ENCODE measurements at regions not wholly inside any gene's neighbourhood (a gene's known extent, or its start where the extent isn't known, plus 50 kb on each side); places are given as distances from the start of the nearest gene placed in this dataset.
"Not testable (repeated sequence)": the region's sequence is repeated elsewhere in the genome, so short reads cannot be mapped to it uniquely, and the experiment has no call there.

DNA sequence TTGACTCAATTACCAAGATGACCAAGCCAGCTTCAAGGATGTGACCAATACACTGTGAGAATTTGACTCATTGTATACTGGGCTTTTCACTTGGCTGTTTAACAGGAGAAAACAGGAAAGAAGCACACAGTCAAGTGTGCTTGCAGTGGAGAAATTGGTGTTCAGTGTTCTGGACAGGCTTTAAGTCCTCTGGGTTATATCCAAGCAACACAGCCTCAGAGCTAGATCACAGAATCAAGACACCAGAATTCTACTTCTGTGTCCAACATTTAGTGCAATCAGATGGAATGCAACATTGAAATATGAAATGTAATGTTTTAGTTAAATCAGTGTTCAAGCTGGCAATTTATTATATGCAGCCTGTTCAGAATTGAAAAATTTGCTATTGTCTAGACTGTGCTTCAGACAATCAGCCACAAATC, 694.4 kb downstream of the LTN1 start:
- no peak overlapping the region for H3K27ac ChIP-seq
- ATAC-seq (no peak), DNase-seq (no peak)
- H3K27me3 ChIP-seq (ENCODE audit: insufficient read depth in 3 of 3, low read length in 2 of 3): no peaks in the 10 kb centered on the region
- no peaks in the 10 kb centered on the region for H3K4me1 ChIP-seq
- H3K9me3 ChIP-seq: no peaks in the 10 kb centered on the region
- intact Hi-C loops (cut with DNase I): no loop called here
- no peak overlapping the region for H3K4me3 ChIP-seq
- TF ChIP-seq, protein P1, sequence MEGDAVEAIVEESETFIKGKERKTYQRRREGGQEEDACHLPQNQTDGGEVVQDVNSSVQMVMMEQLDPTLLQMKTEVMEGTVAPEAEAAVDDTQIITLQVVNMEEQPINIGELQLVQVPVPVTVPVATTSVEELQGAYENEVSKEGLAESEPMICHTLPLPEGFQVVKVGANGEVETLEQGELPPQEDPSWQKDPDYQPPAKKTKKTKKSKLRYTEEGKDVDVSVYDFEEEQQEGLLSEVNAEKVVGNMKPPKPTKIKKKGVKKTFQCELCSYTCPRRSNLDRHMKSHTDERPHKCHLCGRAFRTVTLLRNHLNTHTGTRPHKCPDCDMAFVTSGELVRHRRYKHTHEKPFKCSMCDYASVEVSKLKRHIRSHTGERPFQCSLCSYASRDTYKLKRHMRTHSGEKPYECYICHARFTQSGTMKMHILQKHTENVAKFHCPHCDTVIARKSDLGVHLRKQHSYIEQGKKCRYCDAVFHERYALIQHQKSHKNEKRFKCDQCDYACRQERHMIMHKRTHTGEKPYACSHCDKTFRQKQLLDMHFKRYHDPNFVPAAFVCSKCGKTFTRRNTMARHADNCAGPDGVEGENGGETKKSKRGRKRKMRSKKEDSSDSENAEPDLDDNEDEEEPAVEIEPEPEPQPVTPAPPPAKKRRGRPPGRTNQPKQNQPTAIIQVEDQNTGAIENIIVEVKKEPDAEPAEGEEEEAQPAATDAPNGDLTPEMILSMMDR (IDR thresholded peaks at IDR 0.05): no peak
- H3K36me3 ChIP-seq (ENCODE audit: insufficient read depth in 1 of 2, low read depth in 1 of 2): no peaks in the 10 kb centered on the region

DNA sequence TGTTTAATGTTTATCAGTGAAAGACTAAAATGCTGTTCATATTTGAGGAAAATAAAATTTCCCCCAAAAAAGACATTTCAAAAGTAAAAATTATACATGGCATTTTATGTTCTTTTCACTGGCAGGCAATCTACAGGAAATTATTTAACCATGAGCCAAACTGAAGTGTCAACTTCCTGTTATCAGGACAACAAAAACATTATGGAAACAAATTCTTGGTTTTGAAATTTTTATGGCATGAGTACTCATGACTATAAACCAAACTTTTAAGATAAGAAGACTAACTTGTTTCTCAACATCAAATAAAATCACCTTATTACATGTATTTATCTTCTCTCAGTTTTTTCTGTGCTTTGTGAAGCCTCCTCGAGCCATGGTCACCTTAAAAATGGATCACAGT, 698.6 kb downstream of the LTN1 start:
- Histone ChIP-seq H3K4me3 (no peak overlapping the region), H3K4me1 (no peaks in the 10 kb centered on the region), H3K36me3 (ENCODE audit: insufficient read depth in 1 of 2, low read depth in 1 of 2) (no peaks in the 10 kb centered on the region), H3K27ac (no peak overlapping the region), H3K9me3 (no peaks in the 10 kb centered on the region), H3K27me3 (ENCODE audit: insufficient read depth in 3 of 3, low read length in 2 of 3) (no peaks in the 10 kb centered on the region)
- ATAC-seq (no peak), DNase-seq (no peak)
- TF ChIP-seq, protein P1 (IDR thresholded peaks at IDR 0.05): no peak
- 87 to 92% (median 90%) methylated on average over 1 of the region's 1 CpG for WGBS, 3 donors
- intact Hi-C loops (cut with DNase I): no loop called here

DNA sequence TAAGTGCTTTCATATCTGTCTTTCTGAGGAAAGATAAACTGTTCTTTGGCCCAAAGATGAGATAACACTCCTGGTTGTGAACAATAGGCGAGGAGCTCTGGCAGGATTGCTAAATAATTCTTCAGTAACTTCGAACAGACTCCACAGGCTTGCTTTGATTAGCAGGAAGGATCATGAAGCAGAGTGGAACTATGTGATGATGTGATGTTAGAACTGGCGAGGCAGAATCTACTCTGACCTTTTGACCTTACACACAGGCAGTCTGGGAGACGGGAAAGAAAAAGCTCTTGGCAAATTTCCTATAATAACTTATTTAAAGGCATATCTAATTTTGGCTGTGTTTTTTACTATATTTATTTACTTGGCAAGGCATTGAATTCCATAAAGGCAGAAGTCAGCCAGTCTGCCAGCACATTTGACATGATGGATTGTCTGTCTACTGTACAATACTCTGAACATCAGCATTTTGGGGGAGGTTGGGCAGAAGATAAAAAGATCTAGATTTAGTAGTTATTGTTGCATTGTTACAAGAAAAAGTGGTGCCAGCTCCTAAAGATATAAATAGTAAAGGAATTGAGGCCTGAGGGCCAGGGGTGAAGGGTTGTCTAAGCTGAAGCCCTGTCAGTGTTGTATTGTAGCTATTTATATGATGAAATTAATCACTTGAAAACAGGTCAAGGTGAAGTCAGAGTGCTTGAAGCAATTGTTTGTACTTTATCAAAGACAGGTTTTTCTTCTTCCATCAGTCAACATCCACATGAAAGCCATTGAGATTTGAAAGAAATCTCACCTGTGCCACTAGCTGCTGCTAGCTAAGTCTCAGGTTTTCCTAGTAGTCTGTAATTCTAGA, 708.8 kb downstream of the LTN1 start:
- WGBS, 3 donors: 4 to 7% (median 6%) methylated on average over 4 of the region's 4 CpGs
- DNase-seq: no peak
- intact Hi-C loops (cut with DNase I): loop anchor here in 1 of 2 donors (10.0 kb wide), 1 partner anchor 69 kb away; no protein-coding TSS in a partner anchor

DNA sequence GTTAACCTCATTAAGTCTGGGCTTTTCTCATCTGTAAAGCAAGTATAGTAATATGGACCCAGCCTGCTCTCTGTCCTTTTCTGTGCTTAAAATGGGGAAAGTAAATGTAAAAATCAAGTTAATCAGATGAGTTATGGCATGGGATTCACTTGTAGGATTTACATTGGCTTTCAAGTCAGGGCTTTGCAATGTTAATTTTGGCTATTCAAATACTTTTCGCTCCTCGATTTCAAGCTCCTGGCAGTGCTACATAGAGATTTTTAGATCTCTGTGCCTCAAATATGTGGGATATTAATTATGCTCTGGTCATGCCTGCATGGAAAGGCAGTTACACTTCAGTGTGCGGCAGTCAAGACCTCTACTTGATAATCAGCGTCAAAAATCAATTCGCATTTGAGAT, 709.8 kb downstream of the LTN1 start:
- no peaks in the 10 kb centered on the region for H3K36me3 ChIP-seq (ENCODE audit: insufficient read depth in 1 of 2, low read depth in 1 of 2)
- WGBS, 3 donors: 43 to 64% (median 48%) methylated on average over 5 of the region's 5 CpGs

More for the DNA sequence above, 708.8 kb downstream of the LTN1 start:
- peak in 2 of 4 donors; percentile 45 to 62 for ATAC-seq
- Histone ChIP-seq H3K9me3 (no peaks in the 10 kb centered on the region), H3K4me1 (peaks cover 18% of the 10 kb centered on the region), H3K27ac (no peak overlapping the region), H3K27me3 (ENCODE audit: insufficient read depth in 3 of 3, low read length in 2 of 3) (no peaks in the 10 kb centered on the region), H3K4me3 (no peak overlapping the region), H3K36me3 (ENCODE audit: insufficient read depth in 1 of 2, low read depth in 1 of 2) (no peaks in the 10 kb centered on the region)
- TF ChIP-seq, protein P1 (IDR thresholded peaks at IDR 0.05): no peak

DNA sequence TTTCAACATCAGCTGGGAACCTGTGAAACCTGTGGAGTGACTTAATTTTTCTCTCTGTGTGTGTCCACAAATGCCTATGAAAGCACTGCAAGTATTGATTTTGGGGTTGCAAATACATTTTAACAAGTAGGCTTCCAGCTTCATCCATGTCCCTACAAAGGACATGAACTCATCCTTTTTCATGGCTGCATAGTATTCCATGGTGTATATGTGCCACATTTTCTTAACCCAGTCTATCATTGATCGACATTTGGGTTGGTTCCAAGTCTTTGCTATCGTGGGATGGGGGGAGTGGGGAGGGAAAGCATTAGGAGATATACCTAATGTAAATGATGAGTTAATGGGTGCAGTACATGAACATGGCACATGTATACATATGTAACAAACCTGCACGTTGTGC, 711.3 kb downstream of the LTN1 start:
- H3K9me3 ChIP-seq; ATAC-seq; H3K27ac ChIP-seq; H3K36me3 ChIP-seq (ENCODE audit: insufficient read depth in 1 of 2, low read depth in 1 of 2); H3K4me3 ChIP-seq; H3K27me3 ChIP-seq (ENCODE audit: insufficient read depth in 3 of 3, low read length in 2 of 3); DNase-seq: not testable (repeated sequence)
- H3K4me1 ChIP-seq: peaks cover 18% of the 10 kb centered on the region
- WGBS, 3 donors: 85 to 91% (median 87%) methylated on average over 3 of the region's 3 CpGs
- intact Hi-C loops (cut with DNase I): loop anchor here in 1 of 2 donors (10.0 kb wide), 1 partner anchor 67 kb away; no protein-coding TSS in a partner anchor

More for the DNA sequence above, 709.8 kb downstream of the LTN1 start:
- DNase-seq (no peak), ATAC-seq (no peak)
- no peaks in the 10 kb centered on the region for H3K9me3 ChIP-seq
- no peak overlapping the region for H3K27ac ChIP-seq
- intact Hi-C loops (cut with DNase I): loop anchor here in 1 of 2 donors (10.0 kb wide), 1 partner anchor 68 kb away; no protein-coding TSS in a partner anchor
- no peak overlapping the region for H3K4me3 ChIP-seq
- peaks cover 18% of the 10 kb centered on the region for H3K4me1 ChIP-seq
- TF ChIP-seq, protein P1 (IDR thresholded peaks at IDR 0.05): no peak
- H3K27me3 ChIP-seq (ENCODE audit: insufficient read depth in 3 of 3, low read length in 2 of 3): no peaks in the 10 kb centered on the region

All from psoas muscle (tissue), 7 donors.